ENCODE measurements at regions not wholly inside any gene's neighbourhood (a gene's known extent, or its start where the extent isn't known, plus 50 kb on each side); places are given as distances from the start of the nearest gene placed in this dataset.

DNA sequence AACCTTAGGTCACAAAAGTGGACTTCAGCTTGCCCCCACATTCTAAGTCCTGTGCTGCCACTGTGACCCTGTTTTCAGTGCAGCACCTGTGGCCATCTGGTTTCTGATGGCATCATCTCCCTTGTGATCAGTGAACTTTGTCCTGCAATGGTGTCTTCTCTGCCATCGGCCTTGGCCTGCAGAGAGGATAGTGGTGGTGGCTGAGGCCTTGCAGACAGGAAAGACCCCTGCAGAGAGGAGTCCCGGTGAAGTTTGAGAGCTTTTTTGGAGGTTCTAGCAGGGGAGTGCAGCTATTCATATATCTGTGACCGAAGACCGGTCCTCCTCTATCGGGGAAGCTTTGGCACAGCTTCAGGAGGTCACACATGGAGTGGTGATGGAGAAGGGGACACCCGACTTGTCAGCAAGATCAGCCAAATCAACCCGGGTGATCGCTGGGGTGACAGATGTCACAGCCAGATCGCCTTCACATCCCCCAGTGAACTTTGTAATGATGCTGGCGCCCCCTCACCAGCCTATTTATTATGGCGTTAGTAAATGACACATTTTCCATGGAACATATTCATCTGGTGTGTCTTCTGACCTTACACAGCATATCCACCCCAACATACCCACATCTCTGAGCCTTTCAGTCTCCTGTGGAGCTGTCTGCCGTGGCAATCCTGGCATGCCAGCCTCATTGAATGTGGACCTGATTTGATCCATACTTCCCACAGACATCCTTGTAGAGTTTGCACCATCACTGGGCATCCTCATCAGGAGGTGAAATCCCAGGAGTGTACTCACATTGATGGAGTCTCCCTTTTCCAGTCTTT, 136.1 kb downstream of the PAPOLA start:
- TF ChIP-seq, protein P1, sequence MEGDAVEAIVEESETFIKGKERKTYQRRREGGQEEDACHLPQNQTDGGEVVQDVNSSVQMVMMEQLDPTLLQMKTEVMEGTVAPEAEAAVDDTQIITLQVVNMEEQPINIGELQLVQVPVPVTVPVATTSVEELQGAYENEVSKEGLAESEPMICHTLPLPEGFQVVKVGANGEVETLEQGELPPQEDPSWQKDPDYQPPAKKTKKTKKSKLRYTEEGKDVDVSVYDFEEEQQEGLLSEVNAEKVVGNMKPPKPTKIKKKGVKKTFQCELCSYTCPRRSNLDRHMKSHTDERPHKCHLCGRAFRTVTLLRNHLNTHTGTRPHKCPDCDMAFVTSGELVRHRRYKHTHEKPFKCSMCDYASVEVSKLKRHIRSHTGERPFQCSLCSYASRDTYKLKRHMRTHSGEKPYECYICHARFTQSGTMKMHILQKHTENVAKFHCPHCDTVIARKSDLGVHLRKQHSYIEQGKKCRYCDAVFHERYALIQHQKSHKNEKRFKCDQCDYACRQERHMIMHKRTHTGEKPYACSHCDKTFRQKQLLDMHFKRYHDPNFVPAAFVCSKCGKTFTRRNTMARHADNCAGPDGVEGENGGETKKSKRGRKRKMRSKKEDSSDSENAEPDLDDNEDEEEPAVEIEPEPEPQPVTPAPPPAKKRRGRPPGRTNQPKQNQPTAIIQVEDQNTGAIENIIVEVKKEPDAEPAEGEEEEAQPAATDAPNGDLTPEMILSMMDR (IDR thresholded peaks at IDR 0.05; ENCODE audit: insufficient read depth, low read depth, low read length) = no peak
- TF ChIP-seq EZH2 (IDR thresholded peaks at IDR 0.05; ENCODE audit: insufficient read depth, low read length) = no peak

All from astrocyte (in vitro differentiated cells and primary cell).